ENCODE measurements at regions not wholly inside any gene's neighbourhood (a gene's known extent, or its start where the extent isn't known, plus 50 kb on each side); places are given as distances from the start of the nearest gene placed in this dataset.

DNA sequence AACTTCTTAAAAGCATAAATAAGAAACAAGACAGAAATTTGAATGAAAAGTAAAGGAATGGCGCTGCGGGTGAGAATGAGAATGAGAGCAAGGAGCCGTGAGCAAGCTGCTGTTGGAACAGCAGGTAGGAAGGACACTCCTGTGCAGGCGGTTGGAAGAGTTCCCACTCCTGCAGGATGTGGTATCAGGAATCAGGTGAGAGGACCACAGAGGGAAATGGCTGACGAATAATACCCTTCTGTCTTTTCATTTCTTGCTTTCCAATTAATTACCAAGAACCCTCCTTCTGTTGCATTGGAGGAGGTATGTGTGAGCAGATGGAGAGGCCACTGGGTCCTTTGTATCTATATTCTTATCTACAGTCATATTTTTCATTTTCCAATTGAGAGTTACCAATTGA is 1504.2 kb downstream of the EFNB2 start:
- TF ChIP-seq CTCF (IDR thresholded peaks at IDR 0.05) (no peak), POLR2AphosphoS5 (IDR thresholded peaks at IDR 0.05) (no peak)

Data from breast epithelium (tissue), 3 donors.